Brain microvascular endothelial cell (primary cell): ENCODE measurements at regions not wholly inside any gene's neighbourhood (a gene's known extent, or its start where the extent isn't known, plus 50 kb on each side); places are given as distances from the start of the nearest gene placed in this dataset.
"Not testable (repeated sequence)": the region's sequence is repeated elsewhere in the genome, so short reads cannot be mapped to it uniquely, and the experiment has no call there.

Source experiments
- DNase-seq: peaks from one replicate; pipeline ENCODE4 v3.0.0-alpha.2; 2020
- H3K27ac ChIP-seq: fragments of 250-450 bp; sonication (Bioruptor Pico); 2 replicates; pipeline ENCODE4 v1.5.1; 2020; ENCODE audit warnings: mild to moderate bottlenecking, moderate library complexity
- H3K27me3 ChIP-seq: fragments of 250-450 bp; sonication (Bioruptor Pico); replicated peaks from 2 replicates; pipeline ENCODE4 v1.5.1; 2020; ENCODE audit warnings: mild to moderate bottlenecking
- H3K36me3 ChIP-seq: fragments of 250-450 bp; sonication (Bioruptor Pico); replicated peaks from 2 replicates; pipeline ENCODE4 v1.5.1; 2020; ENCODE audit warnings: mild to moderate bottlenecking
- H3K4me3 ChIP-seq: 2 replicates; pipeline ENCODE4 v1.5.1; 2011; ENCODE audit warnings: low read depth, mild to moderate bottlenecking, control low read depth, low read length, moderate library complexity
- CTCF ChIP-seq: IDR thresholded peaks from 2 replicates; pipeline ENCODE4 v1.5.1; 2011; ENCODE audit warnings: low read depth, mild to moderate bottlenecking, moderate library complexity, low read length, control low read depth, inconsistent platforms; ENCODE audit errors: missing control alignments
- in situ Hi-C: cut with HindIII; loops from 2 replicates; pipeline ENCODE4 v1.10.0; 2017; ENCODE audit warnings: low sequenced_read_pairs, low pct_ligation_motif_present

GRCh38 chr4:74505355-74505978, 60.5 kb downstream of the AREG start:
- H3K4me3 ChIP-seq, H3K27me3 ChIP-seq, in situ Hi-C loops, H3K27ac ChIP-seq, H3K36me3 ChIP-seq: not testable (repeated sequence)
- DNase-seq, result peak; percentile 79

DNA sequence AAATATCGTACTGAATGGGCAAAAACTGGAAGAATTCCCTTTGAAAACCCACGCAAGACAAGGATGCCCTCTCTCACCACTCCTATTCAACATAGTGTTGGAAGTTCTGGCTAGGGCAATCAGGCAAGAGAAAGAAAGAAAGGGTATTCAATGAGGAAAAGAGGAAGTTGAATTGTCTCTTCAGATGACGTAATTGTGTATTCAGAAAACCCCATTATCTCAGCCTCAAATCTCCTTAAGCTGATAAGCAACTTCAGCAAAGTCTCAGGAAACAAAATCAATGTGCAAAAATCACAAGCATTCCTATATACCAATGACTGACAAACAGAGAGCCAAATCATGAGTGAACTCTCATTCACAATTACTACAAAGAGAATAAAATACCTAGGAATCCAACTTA, 64.4 kb downstream of the AREG start:
- H3K27me3 ChIP-seq, DNase-seq, H3K4me3 ChIP-seq, H3K36me3 ChIP-seq, H3K27ac ChIP-seq, in situ Hi-C loops: not testable (repeated sequence)

DNA sequence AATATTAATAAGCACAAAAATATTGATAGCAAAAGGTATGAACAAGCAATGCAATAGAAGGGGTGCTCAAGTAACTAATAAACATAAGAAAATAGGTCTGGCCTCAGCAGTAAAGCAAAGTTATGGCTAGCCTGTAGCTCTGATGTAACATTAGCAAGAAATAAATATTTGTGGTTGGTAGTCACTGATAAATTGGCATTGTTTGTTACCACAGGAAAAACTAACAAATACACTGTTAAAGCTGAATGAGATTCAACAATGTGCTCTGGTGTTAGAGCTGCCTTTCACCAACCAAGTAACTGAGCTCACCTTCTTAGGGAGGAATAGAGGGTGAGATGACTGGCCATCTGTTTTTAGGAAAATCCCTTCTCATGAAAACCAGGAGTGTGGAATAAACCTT, 71.4 kb downstream of the AREG start:
- DNase-seq, result no peak
- in situ Hi-C loops, result no loop called here
- no peak overlapping the region for H3K27ac ChIP-seq
- H3K36me3 ChIP-seq, result no peaks in the 10 kb centered on the region
- TF ChIP-seq CTCF, result no peak
- no peak overlapping the region for H3K4me3 ChIP-seq
- no peaks in the 10 kb centered on the region for H3K27me3 ChIP-seq

DNA sequence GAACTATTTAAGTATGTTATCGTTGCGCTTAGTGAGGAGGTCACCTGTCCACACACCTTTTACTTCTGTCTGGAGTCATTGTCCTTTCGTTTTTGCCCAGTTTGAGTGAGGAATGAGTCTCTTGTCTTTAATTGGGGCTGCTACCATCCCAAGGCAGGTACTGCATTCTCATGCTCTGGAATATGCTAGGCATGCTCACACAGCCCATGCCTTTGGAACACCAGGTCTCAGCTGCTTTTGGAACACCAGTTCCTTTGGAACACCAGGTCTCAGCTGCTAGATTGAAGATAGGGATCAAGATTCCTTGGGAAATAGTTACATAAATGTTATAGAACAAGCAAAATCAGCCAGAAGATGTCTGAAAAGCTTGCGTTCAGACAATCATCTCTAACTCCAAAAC, 73.1 kb downstream of the AREG start:
- H3K4me3 ChIP-seq, result no peak overlapping the region
- H3K27ac ChIP-seq, result no peak overlapping the region
- DNase-seq, result no peak
- H3K27me3 ChIP-seq, result no peaks in the 10 kb centered on the region
- in situ Hi-C loops, result no loop called here
- no peak for TF ChIP-seq CTCF
- H3K36me3 ChIP-seq, result no peaks in the 10 kb centered on the region

GRCh38 chr4:74522251-74522991, 77.5 kb downstream of the AREG start:
- Histone ChIP-seq H3K36me3 (no peaks in the 10 kb centered on the region), H3K4me3 (no peak overlapping the region), H3K27ac (peak overlapping the region; percentile 34), H3K27me3 (no peaks in the 10 kb centered on the region)
- no peak for DNase-seq
- TF ChIP-seq CTCF, result no peak
- in situ Hi-C loops, result no loop called here

DNA sequence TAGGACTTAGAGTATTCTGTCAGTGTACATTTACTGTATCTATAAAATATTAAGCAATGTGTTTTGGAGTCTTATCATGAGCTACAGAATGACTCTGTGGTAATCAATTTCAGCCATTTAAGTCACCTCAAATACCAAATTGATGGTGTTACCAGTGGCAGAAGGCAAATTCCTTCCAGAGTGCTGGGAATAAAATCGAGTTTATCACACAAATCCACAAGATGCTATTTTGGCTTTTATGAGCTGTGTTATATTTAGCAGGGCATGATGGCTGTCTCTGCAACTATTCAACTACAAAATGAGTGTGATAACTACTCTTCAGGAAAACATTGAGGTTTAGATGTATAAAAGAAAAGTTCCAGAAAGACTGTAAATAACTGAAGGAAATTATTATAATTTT, 78.2 kb downstream of the AREG start:
- H3K4me3 ChIP-seq, result no peak overlapping the region
- peak overlapping the region; percentile 34 for H3K27ac ChIP-seq
- in situ Hi-C loops, result no loop called here
- DNase-seq, result no peak
- H3K27me3 ChIP-seq, result no peaks in the 10 kb centered on the region
- no peak for TF ChIP-seq CTCF
- no peaks in the 10 kb centered on the region for H3K36me3 ChIP-seq

- Histone ChIP-seq H3K4me3 (no peak overlapping the region), H3K36me3 (no peaks in the 10 kb centered on the region), H3K27me3 (no peaks in the 10 kb centered on the region), H3K27ac (no peak overlapping the region)
- no peak for DNase-seq
- no peak for TF ChIP-seq CTCF
- in situ Hi-C loops, result loop anchor here (25.0 kb wide), 2 partner anchors 137 to 138 kb away; no protein-coding TSS in a partner anchor
These were observed 80.0 kb downstream of the AREG start for GRCh38 chr4:74524985-74525384.
